ENCODE measurements at regions not wholly inside any gene's neighbourhood (a gene's known extent, or its start where the extent isn't known, plus 50 kb on each side); places are given as distances from the start of the nearest gene placed in this dataset.

DNA sequence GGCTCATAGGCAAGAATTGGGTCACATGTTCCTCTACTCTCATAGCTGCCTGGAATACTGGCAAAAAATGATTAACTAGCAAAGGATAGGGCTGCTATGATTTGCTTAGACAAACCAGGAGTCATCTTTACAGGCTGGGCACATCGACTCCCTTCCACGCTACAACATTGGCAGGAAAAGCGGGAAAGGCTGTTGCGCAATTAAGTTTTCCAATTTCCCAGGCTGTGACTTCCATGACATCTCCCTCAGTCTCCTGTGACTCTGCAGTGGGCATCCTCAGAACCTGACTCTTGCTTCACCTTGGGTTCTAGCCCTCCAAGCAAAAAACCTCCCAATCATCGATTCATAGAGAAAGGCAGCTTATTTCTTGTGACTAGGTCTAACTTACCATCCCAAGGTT is 184.5 kb upstream of the E2F7 start:
- H3K4me3 ChIP-seq (ENCODE audit: low read depth, low read length), result no peak overlapping the region
- ChIA-PET POLR2A (no interaction called here), CTCF (no interaction called here)
- TF ChIP-seq, protein P1, sequence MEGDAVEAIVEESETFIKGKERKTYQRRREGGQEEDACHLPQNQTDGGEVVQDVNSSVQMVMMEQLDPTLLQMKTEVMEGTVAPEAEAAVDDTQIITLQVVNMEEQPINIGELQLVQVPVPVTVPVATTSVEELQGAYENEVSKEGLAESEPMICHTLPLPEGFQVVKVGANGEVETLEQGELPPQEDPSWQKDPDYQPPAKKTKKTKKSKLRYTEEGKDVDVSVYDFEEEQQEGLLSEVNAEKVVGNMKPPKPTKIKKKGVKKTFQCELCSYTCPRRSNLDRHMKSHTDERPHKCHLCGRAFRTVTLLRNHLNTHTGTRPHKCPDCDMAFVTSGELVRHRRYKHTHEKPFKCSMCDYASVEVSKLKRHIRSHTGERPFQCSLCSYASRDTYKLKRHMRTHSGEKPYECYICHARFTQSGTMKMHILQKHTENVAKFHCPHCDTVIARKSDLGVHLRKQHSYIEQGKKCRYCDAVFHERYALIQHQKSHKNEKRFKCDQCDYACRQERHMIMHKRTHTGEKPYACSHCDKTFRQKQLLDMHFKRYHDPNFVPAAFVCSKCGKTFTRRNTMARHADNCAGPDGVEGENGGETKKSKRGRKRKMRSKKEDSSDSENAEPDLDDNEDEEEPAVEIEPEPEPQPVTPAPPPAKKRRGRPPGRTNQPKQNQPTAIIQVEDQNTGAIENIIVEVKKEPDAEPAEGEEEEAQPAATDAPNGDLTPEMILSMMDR (IDR thresholded peaks at IDR 0.05; ENCODE audit: insufficient read depth, low read depth, low read length), result no peak
- H3K36me3 ChIP-seq (ENCODE audit: control insufficient read depth, insufficient read depth, low read length), result no peaks in the 10 kb centered on the region
- no peaks in the 10 kb centered on the region for H3K27me3 ChIP-seq (ENCODE audit: control insufficient read depth, insufficient read depth, low read length)
- no peak for DNase-seq (ENCODE audit: low read depth)

DNA sequence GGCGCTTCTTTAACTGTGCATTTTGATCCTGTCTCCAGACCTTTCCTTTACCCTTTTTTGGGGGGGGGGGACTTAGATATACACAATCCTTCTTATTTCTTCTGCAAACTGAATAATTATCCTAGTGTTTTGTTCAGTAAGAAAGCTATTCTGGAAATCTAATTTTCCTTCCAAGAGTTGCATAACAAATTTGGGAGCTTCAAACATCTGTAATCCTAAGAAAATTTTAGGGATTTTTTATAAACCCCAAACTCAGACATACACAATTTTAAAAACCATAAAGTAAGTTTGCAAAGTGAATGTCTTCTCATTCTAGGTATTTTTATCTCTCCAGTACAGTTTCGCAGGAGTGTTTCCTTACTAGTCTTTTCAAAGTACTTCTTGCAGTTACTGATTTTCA is 182.7 kb upstream of the E2F7 start:
- no peak overlapping the region for H3K4me3 ChIP-seq (ENCODE audit: low read depth, low read length)
- TF ChIP-seq, protein P1 (IDR thresholded peaks at IDR 0.05; ENCODE audit: insufficient read depth, low read depth, low read length), result no peak
- H3K36me3 ChIP-seq (ENCODE audit: control insufficient read depth, insufficient read depth, low read length), result no peaks in the 10 kb centered on the region
- ChIA-PET POLR2A (no interaction called here), CTCF (no interaction called here)
- DNase-seq (ENCODE audit: low read depth), result no peak
- no peaks in the 10 kb centered on the region for H3K27me3 ChIP-seq (ENCODE audit: control insufficient read depth, insufficient read depth, low read length)

DNA sequence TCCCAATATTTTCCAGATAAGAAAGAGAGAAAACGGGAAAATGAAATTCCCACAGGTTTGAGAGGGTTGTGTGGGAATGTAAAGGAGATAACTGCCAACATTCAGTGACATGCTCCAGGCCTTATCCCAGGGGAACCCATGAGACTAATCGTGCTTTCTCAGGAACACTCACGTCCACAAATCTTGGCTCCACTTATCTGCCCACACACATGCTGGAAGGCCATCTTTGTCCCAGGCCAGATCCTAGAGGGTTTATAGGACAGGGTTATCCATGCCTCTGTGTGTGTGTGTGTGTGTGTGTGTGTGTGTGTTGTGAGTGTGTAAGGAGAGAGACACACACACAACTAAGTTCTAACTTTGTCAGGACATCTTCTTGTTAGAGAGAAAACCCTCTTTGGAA is 182.2 kb upstream of the E2F7 start:
- Histone ChIP-seq H3K36me3 (ENCODE audit: control insufficient read depth, insufficient read depth, low read length) (no peaks in the 10 kb centered on the region), H3K4me3 (ENCODE audit: low read depth, low read length) (no peak overlapping the region), H3K27me3 (ENCODE audit: control insufficient read depth, insufficient read depth, low read length) (no peaks in the 10 kb centered on the region)
- ChIA-PET CTCF (no interaction called here), POLR2A (no interaction called here)
- TF ChIP-seq, protein P1 (IDR thresholded peaks at IDR 0.05; ENCODE audit: insufficient read depth, low read depth, low read length), result no peak
- DNase-seq (ENCODE audit: low read depth), result no peak

DNA sequence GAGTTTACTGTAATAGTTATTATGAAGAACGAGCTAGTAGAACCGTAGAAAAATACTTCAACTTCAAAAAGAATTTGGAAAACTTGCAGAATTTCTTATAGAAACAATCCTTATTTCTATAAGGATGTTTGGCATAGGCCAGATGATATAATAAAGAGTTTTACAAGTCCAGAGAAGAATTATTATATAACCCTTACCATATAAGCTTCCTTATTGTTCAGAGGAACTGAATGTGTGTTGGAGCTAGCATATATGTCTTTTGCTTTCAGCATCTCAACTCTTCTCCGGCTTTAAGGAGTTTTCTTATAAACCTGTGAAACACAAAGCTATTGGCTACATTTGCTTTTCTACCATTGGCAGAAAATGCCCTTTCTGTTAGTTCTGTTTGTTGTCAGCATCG is 178.0 kb upstream of the E2F7 start:
- DNase-seq (ENCODE audit: low read depth), result no peak
- no peaks in the 10 kb centered on the region for H3K36me3 ChIP-seq (ENCODE audit: control insufficient read depth, insufficient read depth, low read length)
- ChIA-PET POLR2A (no interaction called here), CTCF (interaction anchor here (0.9 kb wide), 1 partner anchor 194 kb away, joined by 3 read pairs; no protein-coding TSS in a partner anchor)
- H3K4me3 ChIP-seq (ENCODE audit: low read depth, low read length), result no peak overlapping the region
- TF ChIP-seq, protein P1 (IDR thresholded peaks at IDR 0.05; ENCODE audit: insufficient read depth, low read depth, low read length), result no peak
- no peaks in the 10 kb centered on the region for H3K27me3 ChIP-seq (ENCODE audit: control insufficient read depth, insufficient read depth, low read length)

DNA sequence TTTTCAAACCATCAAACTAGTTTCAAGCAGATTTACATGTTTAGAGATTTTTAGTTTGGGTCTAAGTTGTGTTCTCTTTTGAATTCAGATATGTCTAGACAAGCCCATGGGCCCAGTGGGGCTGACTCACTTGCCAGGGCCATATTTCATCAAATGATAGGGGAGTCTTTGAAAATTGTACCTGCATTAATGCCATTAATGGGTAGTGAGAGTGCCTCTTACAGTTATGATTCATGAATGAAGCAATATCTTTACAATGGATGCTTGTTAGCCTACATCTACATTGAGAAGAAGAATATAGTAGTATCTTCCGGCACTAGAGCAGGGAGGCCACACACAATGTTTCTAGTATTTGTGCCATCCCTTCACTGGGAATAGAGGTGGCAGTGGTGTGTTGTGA is 174.2 kb upstream of the E2F7 start:
- CTCF ChIA-PET, result interaction anchor here (0.7 kb wide), 1 partner anchor 1023 kb away, joined by 3 read pairs; no protein-coding TSS in a partner anchor
- Histone ChIP-seq H3K4me3 (ENCODE audit: low read depth, low read length) (no peak overlapping the region), H3K27me3 (ENCODE audit: control insufficient read depth, insufficient read depth, low read length) (no peaks in the 10 kb centered on the region), H3K36me3 (ENCODE audit: control insufficient read depth, insufficient read depth, low read length) (no peaks in the 10 kb centered on the region)
- POLR2A ChIA-PET, result no interaction called here
- DNase-seq (ENCODE audit: low read depth), result no peak
- TF ChIP-seq, protein P1 (IDR thresholded peaks at IDR 0.05; ENCODE audit: insufficient read depth, low read depth, low read length), result no peak
